ENCODE measurements at regions not wholly inside any gene's neighbourhood (a gene's known extent, or its start where the extent isn't known, plus 50 kb on each side); places are given as distances from the start of the nearest gene placed in this dataset.

DNA sequence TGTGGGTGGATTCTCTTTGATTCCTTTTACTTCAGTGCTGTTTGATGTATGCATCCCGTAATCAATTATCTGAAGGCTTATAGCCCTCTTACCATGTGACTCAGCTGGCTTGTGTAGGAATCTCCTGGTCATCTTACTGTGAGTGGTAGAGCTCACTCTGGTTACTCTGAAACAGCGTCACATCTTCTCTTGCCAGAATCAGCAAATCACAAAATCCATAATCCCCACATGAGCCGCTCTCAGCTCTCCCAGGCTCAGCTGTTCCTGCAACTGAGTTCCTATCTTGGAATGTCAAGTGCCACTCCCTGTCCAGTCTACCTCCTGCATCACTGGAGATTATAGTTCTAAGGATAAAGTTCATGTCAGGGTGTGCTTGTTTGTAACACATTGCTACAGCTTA is 278.0 kb downstream of the FBXO8 start:
- TF ChIP-seq, protein P1, sequence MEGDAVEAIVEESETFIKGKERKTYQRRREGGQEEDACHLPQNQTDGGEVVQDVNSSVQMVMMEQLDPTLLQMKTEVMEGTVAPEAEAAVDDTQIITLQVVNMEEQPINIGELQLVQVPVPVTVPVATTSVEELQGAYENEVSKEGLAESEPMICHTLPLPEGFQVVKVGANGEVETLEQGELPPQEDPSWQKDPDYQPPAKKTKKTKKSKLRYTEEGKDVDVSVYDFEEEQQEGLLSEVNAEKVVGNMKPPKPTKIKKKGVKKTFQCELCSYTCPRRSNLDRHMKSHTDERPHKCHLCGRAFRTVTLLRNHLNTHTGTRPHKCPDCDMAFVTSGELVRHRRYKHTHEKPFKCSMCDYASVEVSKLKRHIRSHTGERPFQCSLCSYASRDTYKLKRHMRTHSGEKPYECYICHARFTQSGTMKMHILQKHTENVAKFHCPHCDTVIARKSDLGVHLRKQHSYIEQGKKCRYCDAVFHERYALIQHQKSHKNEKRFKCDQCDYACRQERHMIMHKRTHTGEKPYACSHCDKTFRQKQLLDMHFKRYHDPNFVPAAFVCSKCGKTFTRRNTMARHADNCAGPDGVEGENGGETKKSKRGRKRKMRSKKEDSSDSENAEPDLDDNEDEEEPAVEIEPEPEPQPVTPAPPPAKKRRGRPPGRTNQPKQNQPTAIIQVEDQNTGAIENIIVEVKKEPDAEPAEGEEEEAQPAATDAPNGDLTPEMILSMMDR (IDR thresholded peaks at IDR 0.05), result no peak
- TF ChIP-seq POLR2A (IDR thresholded peaks at IDR 0.05) (no peak), EP300 (IDR thresholded peaks at IDR 0.05) (no peak)
